GM12878 (cell line): ENCODE measurements at regions not wholly inside any gene's neighbourhood (a gene's known extent, or its start where the extent isn't known, plus 50 kb on each side); places are given as distances from the start of the nearest gene placed in this dataset.

Source experiments
- CTCF ChIP-seq, 3 experiments: IDR thresholded peaks in 2 of 3; conservative IDR thresholded peaks in 1 of 3; 2 replicates each; pipeline ENCODE4 v1.5.1; 2011; ENCODE audit warnings: low read depth in 3 of 3, low read length in 3 of 3, mild to moderate bottlenecking in 3 of 3, control low read depth in 2 of 3, moderate library complexity in 2 of 3, inconsistent platforms in 1 of 3, mixed read lengths in 1 of 3; ENCODE audit not compliant: control insufficient read depth in 2 of 3, insufficient read depth in 1 of 3; ENCODE audit errors: extremely low read depth in 1 of 3
- EZH2 ChIP-seq: IDR thresholded peaks from 2 replicates; pipeline ENCODE4 v1.6.1; 2012; ENCODE audit warnings: low read depth, mild to moderate bottlenecking, control low read depth, inconsistent platforms, low read length, borderline replicate concordance; ENCODE audit not compliant: control insufficient read depth
- HDAC6 ChIP-seq: fragments of 200-600 bp; sonication (generic); IDR thresholded peaks from one replicate; pipeline ENCODE4 v1.8.0; 2017; ENCODE audit warnings: antibody characterized with exemption; ENCODE audit not compliant: unreplicated experiment
- HSF1 ChIP-seq: fragments of 150-350 bp; IDR thresholded peaks from 2 replicates; pipeline ENCODE4 v1.6.1; 2014; ENCODE audit warnings: mild to moderate bottlenecking, low read depth, low read length
- MAX ChIP-seq: IDR thresholded peaks from 2 replicates; pipeline ENCODE4 v1.6.1; 2012; ENCODE audit warnings: low read depth, low read length, improper control_type of control experiment
- POLR2A ChIP-seq: IDR thresholded peaks from 2 replicates; pipeline ENCODE4 v1.6.1; 2011; ENCODE audit warnings: low read depth, mild to moderate bottlenecking, low read length
- RAD21 ChIP-seq: IDR thresholded peaks from 2 replicates; pipeline ENCODE4 v1.6.1; 2011; ENCODE audit warnings: mild to moderate bottlenecking, low read depth, low read length, moderate library complexity; ENCODE audit not compliant: insufficient read depth
- RB1 ChIP-seq: fragments of 450-650 bp; formaldehyde crosslinking; IDR thresholded peaks from 2 replicates; pipeline ENCODE4 v1.6.1; 2017; ENCODE audit warnings: mild to moderate bottlenecking, borderline replicate concordance
- SMC3 ChIP-seq: IDR thresholded peaks from 2 replicates; pipeline ENCODE4 v1.6.1; 2011; ENCODE audit warnings: low read length, improper control_type of control experiment, borderline replicate concordance
- SREBF2 ChIP-seq: IDR thresholded peaks from 2 replicates; pipeline ENCODE4 v1.6.1; 2012; ENCODE audit warnings: mild to moderate bottlenecking, low read length
- TAF1 ChIP-seq: IDR thresholded peaks from 2 replicates; pipeline ENCODE4 v1.6.1; 2011; ENCODE audit warnings: mild to moderate bottlenecking, low read depth, low read length, borderline replicate concordance
- ZBTB33 ChIP-seq: fragments of 450-650 bp; IDR thresholded peaks from 2 replicates; pipeline ENCODE4 v1.6.1; 2017; ENCODE audit warnings: mild to moderate bottlenecking
- ZZZ3 ChIP-seq: IDR thresholded peaks from 2 replicates; pipeline ENCODE4 v1.6.1; 2011; ENCODE audit warnings: low read depth; ENCODE audit not compliant: control insufficient read depth, insufficient read length

GRCh38 chr7:12016439-12016838, 184.4 kb upstream of the THSD7A start:
- no peak for TF ChIP-seq ZBTB33
- no peak for TF ChIP-seq CTCF (IDR thresholded peaks at IDR 0.05 in 2 of 3, conservative IDR thresholded peaks at IDR 0.05 in 1 of 3; ENCODE audit: control insufficient read depth in 2 of 3, extremely low read depth in 1 of 3, insufficient read depth in 1 of 3, low read depth in 3 of 3, low read length in 3 of 3)
- no peak for TF ChIP-seq HDAC6
- no peak for TF ChIP-seq TAF1
- TF ChIP-seq EZH2 = no peak
- no peak for TF ChIP-seq HSF1
- TF ChIP-seq RB1 = no peak
- TF ChIP-seq POLR2A = no peak
- no peak for TF ChIP-seq SMC3
- no peak for TF ChIP-seq MAX
- no peak for TF ChIP-seq ZZZ3
- no peak for TF ChIP-seq SREBF2
- no peak for TF ChIP-seq RAD21
